Activated T-helper 1 cell treated with anti-CD3 and anti-CD28 coated beads, Interleukin-12 subunit alpha, Interleukin-12 subunit beta, Interleukin-2, Interleukin-4 antibody, amounts not matched to agents 30 ng/mL and 10 ng/mL and 1 ng/mL, durations not matched to agents 14 hours and 24 hours and 36 hours (primary cell): ENCODE measurements at regions not wholly inside any gene's neighbourhood (a gene's known extent, or its start where the extent isn't known, plus 50 kb on each side); places are given as distances from the start of the nearest gene placed in this dataset.
"Not testable (repeated sequence)": the region's sequence is repeated elsewhere in the genome, so short reads cannot be mapped to it uniquely, and the experiment has no call there.

Experiments
- DNase-seq: peaks from one replicate; pipeline ENCODE4 v3.0.0; 2021; ENCODE audit warnings: low spot score
- H3K27ac Mint-ChIP-seq: one replicate; pipeline ENCODE4 v1.8.0; 2021; ENCODE audit warnings: mild to moderate bottlenecking, mixed read lengths
- H3K27me3 Mint-ChIP-seq: one replicate; pipeline ENCODE4 v1.8.0; 2022; ENCODE audit warnings: mild to moderate bottlenecking, moderate library complexity, mixed read lengths; ENCODE audit not compliant: insufficient read depth
- H3K36me3 Mint-ChIP-seq: one replicate; pipeline ENCODE4 v1.8.0; 2021; ENCODE audit warnings: low read depth, mixed read lengths
- H3K4me1 Mint-ChIP-seq: one replicate; pipeline ENCODE4 v1.8.0; 2021; ENCODE audit warnings: low read depth, mixed read lengths
- H3K4me3 Mint-ChIP-seq: one replicate; pipeline ENCODE4 v1.8.0; 2021; ENCODE audit warnings: mild to moderate bottlenecking, moderate library complexity, mixed read lengths
- H3K9me3 Mint-ChIP-seq: one replicate; pipeline ENCODE4 v1.8.0; 2021; ENCODE audit warnings: mixed read lengths
- intact Hi-C: fragments of 100-400 bp; cut with micrococcal nuclease; formaldehyde crosslinking; loops from one replicate; pipeline ENCODE4 v1.15.1; 2024

DNA sequence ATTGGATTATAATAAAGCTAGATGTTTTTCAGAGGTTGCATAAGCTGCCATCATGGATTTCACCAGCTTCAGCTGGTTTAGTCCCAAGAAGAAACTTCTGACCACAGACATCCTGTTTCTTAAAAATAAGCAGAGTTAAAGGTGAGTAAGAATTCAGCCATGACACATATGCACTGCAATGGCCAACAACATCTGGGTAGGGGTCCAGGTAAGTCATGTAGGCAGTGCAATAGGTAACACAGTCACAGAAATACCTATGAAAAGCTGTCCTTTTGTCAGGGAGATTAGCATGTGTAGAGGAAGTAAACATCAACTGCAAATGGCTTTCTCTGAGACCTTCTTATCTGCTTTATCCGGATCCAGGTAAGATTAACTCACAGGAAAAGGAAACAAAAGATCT is 85.6 kb downstream of the PPIAL4G start:
- H3K9me3 Mint-ChIP-seq, H3K27me3 Mint-ChIP-seq, intact Hi-C loops, H3K36me3 Mint-ChIP-seq, DNase-seq: not testable (repeated sequence)
- peak overlapping the region; percentile 22 for H3K4me3 Mint-ChIP-seq
- peak overlapping the region; percentile 44 for H3K27ac Mint-ChIP-seq
- H3K4me1 Mint-ChIP-seq = peaks cover 24% of the 10 kb centered on the region

DNA sequence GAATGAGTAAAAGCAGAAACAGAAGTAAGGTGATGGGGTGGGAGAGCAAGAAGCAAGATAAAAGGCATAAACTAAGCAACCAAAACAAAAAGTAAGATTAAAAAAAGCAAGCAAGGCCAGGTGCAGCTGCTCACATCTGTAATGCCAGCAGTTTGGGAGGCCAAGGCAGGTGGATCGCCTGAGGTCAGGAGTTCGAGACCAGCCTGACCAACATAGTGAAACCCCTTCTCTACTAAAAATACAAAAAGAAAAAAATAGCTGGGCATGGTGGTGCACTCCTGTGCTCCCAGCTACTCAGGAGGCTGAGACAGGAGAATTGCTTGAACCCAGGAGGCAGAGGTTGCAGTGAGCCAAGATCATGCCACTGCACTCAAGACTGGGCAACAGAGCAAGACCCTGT is 90.6 kb downstream of the PPIAL4G start:
- H3K9me3 Mint-ChIP-seq, H3K27me3 Mint-ChIP-seq, intact Hi-C loops, H3K27ac Mint-ChIP-seq, DNase-seq, H3K36me3 Mint-ChIP-seq, H3K4me3 Mint-ChIP-seq: not testable (repeated sequence)
- peaks cover 20% of the 10 kb centered on the region for H3K4me1 Mint-ChIP-seq

DNA sequence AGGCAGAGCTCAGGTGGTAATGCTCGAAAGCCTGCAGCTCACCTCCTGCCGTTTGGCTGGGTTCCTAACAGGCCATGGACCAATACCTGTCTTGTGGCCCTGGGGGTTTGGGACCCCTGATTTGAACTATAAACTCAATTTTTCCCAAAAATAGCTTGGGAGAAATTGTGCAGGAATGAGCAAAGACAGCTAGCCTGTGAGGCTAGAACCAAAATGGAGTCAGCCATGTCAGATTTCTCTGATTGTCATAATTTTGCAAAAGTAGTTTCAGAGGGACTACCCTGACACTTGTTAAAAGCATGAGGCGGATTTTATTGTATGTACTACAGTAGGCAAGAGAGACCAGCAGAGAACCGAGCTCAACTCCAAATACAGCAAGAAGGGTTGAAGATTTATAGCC is 91.8 kb downstream of the PPIAL4G start:
- H3K4me3 Mint-ChIP-seq, intact Hi-C loops, H3K27ac Mint-ChIP-seq, H3K36me3 Mint-ChIP-seq, DNase-seq, H3K9me3 Mint-ChIP-seq, H3K27me3 Mint-ChIP-seq: not testable (repeated sequence)
- H3K4me1 Mint-ChIP-seq = peaks cover 17% of the 10 kb centered on the region

DNA sequence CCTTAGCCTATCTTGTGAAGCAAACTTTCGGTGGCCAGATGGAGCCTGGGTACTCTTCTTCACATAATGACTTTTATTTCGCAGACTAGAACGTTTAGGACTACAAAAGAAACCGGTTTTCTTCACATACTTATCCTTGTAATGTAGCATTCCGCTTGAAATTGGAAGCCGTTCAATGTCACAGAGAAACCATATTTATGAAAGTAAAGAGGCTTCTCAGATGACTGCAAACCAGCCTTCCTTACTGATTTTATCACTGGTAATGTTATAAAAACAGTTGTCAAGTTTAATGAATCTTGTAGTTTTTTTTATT is 94.1 kb downstream of the PPIAL4G start:
- no peaks in the 10 kb centered on the region for H3K36me3 Mint-ChIP-seq
- intact Hi-C loops = no loop called here
- DNase-seq = no peak
- H3K4me3 Mint-ChIP-seq = peak overlapping the region; percentile 88
- peak overlapping the region; percentile 97 for H3K27ac Mint-ChIP-seq
- no peaks in the 10 kb centered on the region for H3K9me3 Mint-ChIP-seq
- H3K27me3 Mint-ChIP-seq = no peaks in the 10 kb centered on the region
- peaks cover 30% of the 10 kb centered on the region for H3K4me1 Mint-ChIP-seq

DNA sequence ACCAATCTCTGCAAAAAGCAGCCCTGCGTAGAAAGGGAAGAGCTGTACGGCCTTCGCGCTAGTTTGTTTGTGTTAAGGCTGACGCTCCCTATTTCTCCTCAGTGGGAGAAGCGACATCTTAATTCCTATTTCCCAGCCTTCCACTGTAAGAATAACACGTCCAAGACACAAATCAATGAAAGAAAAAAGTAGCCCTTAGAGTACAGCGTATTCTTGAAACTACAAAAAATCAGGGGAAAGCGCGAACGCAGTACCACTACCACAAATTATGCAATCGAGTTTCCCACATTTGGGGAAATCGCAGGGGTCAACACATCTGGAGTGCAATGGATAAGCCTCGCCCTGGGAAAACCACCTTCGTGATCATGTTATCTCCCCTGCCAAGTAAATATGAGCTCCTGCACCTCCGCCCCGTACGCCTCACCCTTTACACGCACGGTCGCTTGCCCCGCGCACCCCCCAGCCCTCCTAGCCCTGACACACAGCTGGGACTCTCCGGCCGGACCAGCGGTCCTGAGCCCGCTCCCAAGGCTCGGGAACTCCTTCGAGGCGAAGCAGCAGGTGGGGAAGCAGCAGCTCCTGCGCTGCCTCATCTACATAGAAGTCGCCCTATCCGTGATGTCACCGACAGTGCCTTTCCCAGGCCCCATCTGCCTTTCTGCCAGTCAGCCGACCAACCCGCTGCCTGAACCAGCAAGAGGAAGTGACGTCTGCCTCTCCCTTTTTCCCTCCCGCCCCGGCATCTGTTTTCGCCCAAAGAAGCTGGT is 94.7 kb downstream of the PPIAL4G start:
- no peaks in the 10 kb centered on the region for H3K36me3 Mint-ChIP-seq
- H3K9me3 Mint-ChIP-seq = no peaks in the 10 kb centered on the region
- H3K4me1 Mint-ChIP-seq = peaks cover 30% of the 10 kb centered on the region
- peak; percentile 83 for DNase-seq
- intact Hi-C loops = loop anchor here (1.0 kb wide), 2 partner anchors 14 to 16 kb away; no protein-coding TSS in a partner anchor
- peak overlapping the region; percentile 97 for H3K27ac Mint-ChIP-seq
- H3K4me3 Mint-ChIP-seq = peak overlapping the region; percentile 88
- H3K27me3 Mint-ChIP-seq = no peaks in the 10 kb centered on the region

DNA sequence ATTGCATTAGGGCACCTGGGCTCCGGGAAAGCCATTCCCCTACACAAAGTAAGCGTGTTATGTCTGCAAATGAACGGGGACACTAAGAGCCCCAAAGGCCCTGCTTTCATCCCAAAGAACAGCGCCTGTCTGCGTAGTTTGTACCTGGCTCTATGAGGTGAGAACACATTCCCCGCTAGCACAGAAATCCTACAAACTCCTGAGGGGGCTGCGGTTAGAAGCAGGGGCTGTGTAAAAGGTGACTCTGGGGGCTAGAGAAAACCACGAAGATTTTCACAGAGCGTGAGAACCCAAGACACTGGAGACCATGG is 95.2 kb downstream of the PPIAL4G start:
- Mint-ChIP-seq H3K4me1 (peaks cover 30% of the 10 kb centered on the region), H3K27ac (peak overlapping the region; percentile 97), H3K4me3 (peak overlapping the region; percentile 88)
- not testable (repeated sequence) for H3K36me3 Mint-ChIP-seq, H3K27me3 Mint-ChIP-seq, H3K9me3 Mint-ChIP-seq, DNase-seq
- intact Hi-C loops = loop anchor here (1.0 kb wide), 2 partner anchors 14 to 16 kb away; no protein-coding TSS in a partner anchor

DNA sequence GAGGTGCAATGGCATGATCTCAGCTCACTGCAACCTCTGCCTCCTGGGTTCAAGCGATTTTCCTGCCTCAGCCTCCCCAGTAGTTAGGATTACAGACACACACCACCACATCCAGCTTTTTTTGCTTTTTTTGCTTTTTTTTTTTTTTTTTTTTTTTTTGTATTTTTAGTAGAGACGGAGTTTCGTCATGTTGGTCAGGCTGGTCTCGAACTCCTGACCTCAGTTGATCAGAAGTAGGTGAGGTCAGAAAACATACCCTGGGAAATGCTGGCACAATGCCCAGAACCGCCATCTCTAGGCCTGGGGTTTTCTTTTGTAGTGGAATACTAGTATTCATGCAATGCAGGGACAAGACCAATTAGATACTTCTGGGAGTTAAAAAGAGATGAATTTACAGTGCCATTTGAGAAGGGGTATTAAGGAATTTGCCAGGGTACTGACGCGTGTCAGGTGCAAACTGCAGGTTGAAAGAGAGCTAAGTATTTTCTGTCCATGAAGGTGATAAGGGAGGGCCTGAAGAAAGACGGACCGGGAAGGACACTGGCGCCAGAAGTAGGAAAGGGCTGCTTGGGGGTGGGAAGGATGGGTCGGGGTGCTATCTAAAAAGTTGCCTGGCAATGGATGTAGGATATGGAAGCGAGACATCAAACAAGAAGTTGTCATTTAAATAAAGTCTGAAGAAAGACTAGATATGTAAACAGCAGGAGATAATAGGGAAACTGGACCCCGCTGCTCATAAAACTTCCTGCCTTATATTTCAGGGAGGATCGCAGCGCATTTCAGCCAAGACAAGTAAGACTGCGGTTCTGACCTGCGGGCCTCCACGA is 95.8 kb downstream of the PPIAL4G start:
- Mint-ChIP-seq H3K4me3 (peak overlapping the region; percentile 27), H3K4me1 (peaks cover 30% of the 10 kb centered on the region), H3K27ac (peak overlapping the region; percentile 97)
- DNase-seq, H3K27me3 Mint-ChIP-seq, H3K9me3 Mint-ChIP-seq, H3K36me3 Mint-ChIP-seq, intact Hi-C loops: not testable (repeated sequence)

DNA sequence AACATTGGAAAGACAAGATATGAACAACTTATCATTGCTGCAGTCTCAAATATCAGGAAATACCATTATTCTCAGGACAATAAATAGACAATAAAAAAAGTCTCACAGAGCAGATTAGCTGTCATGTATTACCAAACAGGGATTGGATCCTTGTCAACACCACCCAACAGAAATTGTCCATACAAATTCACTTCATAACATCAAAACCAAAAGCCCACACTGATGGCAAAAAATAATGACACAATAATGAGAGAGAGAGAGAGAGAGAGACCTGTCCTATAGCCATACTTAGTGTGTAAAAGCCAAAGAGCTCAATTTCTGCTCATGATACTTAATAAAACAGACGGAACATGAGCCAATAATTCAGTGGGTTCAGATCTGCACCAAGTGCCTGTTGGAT is 96.5 kb downstream of the PPIAL4G start:
- no peaks in the 10 kb centered on the region for H3K27me3 Mint-ChIP-seq
- DNase-seq = no peak
- no peak overlapping the region for H3K4me3 Mint-ChIP-seq
- intact Hi-C loops = no loop called here
- peak overlapping the region; percentile 3 for H3K27ac Mint-ChIP-seq
- no peaks in the 10 kb centered on the region for H3K36me3 Mint-ChIP-seq
- peaks cover 30% of the 10 kb centered on the region for H3K4me1 Mint-ChIP-seq
- H3K9me3 Mint-ChIP-seq = no peaks in the 10 kb centered on the region

DNA sequence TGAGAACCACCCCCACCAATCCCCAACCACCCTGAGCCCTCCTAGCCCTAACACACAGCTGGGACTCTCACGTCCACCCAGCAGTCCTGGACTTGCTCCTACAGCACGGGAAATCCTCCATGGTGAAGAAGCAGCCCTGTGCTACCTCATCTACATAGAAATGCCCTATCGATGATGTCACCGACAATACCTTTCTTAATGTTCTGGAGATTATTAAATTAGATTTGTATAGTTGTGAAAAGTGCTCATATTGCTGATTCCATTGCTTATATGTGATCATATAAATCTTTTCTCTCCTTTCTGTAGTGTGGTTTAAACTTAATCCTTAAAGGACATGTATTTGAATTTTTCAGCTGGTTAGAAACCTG is 97.1 kb downstream of the PPIAL4G start:
- intact Hi-C loops, H3K4me3 Mint-ChIP-seq, DNase-seq, H3K36me3 Mint-ChIP-seq, H3K27me3 Mint-ChIP-seq, H3K9me3 Mint-ChIP-seq, H3K27ac Mint-ChIP-seq: not testable (repeated sequence)
- peaks cover 30% of the 10 kb centered on the region for H3K4me1 Mint-ChIP-seq

DNA sequence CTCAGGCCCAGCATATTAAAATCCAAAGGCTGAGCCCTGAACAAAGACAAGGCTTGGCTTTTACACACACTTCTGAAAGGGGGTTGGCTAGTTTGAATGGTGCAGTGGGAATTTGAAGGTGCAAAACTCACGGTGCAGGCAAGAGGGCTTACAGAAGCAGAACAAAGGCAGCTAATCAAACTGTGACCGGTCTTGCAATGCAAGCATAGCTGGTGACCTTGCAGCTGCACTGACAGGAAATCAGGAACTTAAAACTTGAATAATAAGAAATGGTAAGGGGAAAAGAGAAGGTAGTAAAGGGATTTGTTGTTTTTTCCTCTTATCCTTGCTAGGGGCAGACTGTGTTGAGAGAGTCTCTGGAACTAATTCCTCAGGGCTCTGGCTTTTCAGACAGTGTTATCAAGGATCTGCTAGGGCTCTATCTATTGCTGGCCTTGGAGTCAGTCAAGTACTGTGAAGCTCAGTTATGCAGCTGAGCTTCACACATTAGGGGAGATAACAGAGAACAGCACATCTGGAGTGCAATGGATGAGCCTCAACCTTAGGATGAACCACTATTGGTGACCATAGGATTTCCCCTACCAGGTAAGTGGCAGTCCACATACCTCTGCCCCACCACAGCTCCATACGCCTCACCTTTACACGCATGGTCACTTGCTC is 97.6 kb downstream of the PPIAL4G start:
- peaks cover 30% of the 10 kb centered on the region for H3K4me1 Mint-ChIP-seq
- peaks cover under 1% of the 10 kb centered on the region for H3K27me3 Mint-ChIP-seq
- intact Hi-C loops = no loop called here

DNA sequence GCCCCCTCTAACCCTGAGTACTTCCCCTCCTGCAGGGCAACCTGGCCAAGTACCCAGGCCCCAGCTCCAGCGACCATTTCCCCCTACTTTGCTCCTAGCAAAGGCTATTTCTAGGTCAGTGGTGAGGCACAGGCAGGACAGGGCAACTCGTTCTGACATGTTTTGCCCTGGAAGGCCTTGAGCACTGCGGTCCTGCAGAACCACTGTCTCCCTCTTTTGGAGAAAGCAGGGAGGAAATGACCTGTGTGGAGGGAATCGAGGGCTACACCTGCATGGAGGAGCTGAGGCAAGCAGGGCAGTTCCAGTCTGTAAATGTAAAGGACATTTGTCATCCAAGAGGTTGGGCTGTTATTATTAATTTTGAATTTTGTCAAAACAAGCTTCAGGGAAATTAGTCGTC is 99.1 kb downstream of the PPIAL4G start:
- peaks cover 6% of the 10 kb centered on the region for H3K27me3 Mint-ChIP-seq
- H3K36me3 Mint-ChIP-seq = no peaks in the 10 kb centered on the region
- DNase-seq = no peak
- intact Hi-C loops = no loop called here
- no peak overlapping the region for H3K4me3 Mint-ChIP-seq
- H3K27ac Mint-ChIP-seq = no peak overlapping the region
- H3K4me1 Mint-ChIP-seq = peaks cover 29% of the 10 kb centered on the region
- H3K9me3 Mint-ChIP-seq = no peaks in the 10 kb centered on the region

More for the DNA sequence above, 97.6 kb downstream of the PPIAL4G start:
- DNase-seq = no peak
- Mint-ChIP-seq H3K36me3 (no peaks in the 10 kb centered on the region), H3K9me3 (no peaks in the 10 kb centered on the region), H3K4me3 (no peak overlapping the region), H3K27ac (no peak overlapping the region)

DNA sequence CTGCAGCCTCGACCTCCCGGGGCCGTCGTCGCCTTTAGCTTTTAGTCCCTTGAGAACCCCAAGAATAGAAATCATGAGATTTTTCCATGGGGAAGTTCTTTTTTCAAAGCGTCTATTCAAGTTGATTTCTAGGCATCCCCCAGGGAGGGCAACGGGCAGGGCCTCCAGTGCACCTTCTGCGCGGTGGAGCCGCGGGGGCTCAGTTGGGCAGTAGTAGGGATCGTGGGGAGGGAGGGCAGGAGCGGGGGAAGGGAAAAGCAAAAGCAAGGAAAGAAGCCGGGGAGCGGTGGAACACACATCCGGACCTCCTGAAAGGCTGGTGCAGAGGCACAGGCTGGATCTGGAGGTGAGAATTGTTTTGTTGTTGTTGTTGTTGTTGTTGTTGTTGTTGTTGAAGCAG is 103.4 kb downstream of the PPIAL4G start:
- intact Hi-C loops = loop anchor here (10.0 kb wide), 1 partner anchor 145 kb away; no protein-coding TSS in a partner anchor
- Mint-ChIP-seq H3K4me3 (no peak overlapping the region), H3K4me1 (no peaks in the 10 kb centered on the region), H3K36me3 (no peaks in the 10 kb centered on the region), H3K9me3 (no peaks in the 10 kb centered on the region), H3K27me3 (peaks cover 6% of the 10 kb centered on the region), H3K27ac (no peak overlapping the region)
- no peak for DNase-seq

DNA sequence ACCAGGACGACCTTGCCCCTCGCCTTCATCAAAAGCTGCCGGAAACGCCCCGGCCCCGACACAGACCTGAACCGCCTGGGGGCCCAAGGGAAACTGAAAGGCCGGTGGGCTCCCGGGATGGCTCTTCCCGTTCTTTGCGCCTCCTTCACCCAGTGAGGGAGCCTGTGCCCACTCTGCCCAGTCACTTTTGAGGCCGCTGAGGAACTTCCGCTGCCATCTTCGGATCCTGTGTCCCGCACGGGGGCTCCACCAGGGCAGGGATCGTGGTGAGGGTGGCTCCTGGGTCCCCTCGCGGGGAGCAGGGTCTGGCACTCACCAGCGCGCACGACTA is 104.0 kb downstream of the PPIAL4G start:
- peaks cover 6% of the 10 kb centered on the region for H3K27me3 Mint-ChIP-seq
- intact Hi-C loops = loop anchor here (10.0 kb wide), 1 partner anchor 146 kb away; no protein-coding TSS in a partner anchor
- no peak for DNase-seq
- no peak overlapping the region for H3K27ac Mint-ChIP-seq
- no peaks in the 10 kb centered on the region for H3K4me1 Mint-ChIP-seq
- no peaks in the 10 kb centered on the region for H3K9me3 Mint-ChIP-seq
- H3K4me3 Mint-ChIP-seq = no peak overlapping the region
- no peaks in the 10 kb centered on the region for H3K36me3 Mint-ChIP-seq
